ENCODE measurements at regions not wholly inside any gene's neighbourhood (a gene's known extent, or its start where the extent isn't known, plus 50 kb on each side); places are given as distances from the start of the nearest gene placed in this dataset.
A peak's percentile ranks its signal among the peaks of the same experiment; 100 is the strongest.

DNA sequence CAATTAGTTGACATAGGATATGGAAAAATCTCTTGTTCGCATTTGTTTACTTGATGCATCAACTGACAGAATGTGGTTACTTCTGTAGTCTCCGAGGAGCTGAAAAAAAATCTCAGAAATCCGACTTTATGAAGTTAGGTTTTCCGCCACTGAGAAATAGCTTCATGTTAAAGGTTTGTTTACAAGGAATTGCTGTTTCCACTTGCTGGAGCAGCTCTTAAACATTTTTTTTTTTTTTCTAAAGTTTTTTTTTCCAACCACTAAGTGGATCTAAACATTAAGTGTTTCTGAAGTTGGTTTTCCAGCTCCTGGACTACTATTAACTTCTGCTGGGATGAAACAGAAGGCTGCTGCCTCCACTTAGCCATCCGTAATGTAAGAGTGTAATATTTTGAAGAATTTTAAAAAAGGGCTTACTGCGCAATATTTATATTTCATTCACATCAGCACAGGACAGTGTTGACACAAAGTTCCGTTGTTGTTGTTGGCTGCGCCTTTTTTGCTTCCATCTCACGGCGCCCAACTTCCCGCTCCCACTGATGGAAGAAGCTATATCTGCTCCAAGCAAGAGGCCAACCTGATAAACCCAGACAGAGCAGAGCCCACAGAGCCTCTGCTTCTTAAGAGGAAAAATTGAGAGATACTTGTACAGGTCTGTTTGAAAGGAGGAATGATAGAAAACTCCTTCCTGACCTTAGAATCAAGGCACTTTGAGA is 167.7 kb upstream of the KCNJ16 start:
- no peak for DNase-seq

DNA sequence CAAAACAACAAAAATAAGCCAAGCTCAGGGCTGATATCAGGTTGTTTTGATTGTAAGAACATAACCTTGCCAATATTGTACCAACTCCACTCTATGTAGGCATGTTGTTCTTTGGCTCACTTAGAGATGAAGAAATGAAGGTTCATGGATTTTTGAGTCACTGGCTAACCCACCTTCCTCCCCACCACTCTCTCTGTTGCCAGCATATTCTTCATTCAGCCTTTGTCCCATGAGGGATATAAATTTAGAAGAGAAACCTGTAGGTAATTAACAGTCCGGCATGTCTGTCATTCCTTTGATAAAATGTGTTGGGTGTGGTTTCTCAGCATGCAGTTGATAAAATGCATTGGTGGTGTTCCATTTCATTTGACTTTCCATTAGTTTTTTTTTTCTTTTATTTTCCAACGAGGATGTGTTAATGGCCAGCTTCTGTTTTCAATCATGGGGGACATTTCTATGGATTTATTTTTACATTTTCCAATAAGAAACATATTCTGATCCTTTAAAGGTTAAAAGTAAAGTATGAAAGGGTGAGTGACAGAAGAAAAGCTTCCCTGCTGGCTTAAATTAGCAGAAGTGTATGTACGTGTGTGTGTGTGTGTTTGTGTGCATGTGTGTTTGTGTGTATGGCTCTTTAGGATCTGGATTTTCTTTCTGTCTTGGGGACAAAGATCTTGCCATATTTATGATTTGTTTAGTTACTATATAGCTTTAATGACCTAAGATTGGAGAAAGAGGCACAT is 166.2 kb upstream of the KCNJ16 start:
- DNase-seq = no peak

- no peak for DNase-seq
These were observed 165.6 kb upstream of the KCNJ16 start for GRCh38 chr17:69909389-69909788.

DNA sequence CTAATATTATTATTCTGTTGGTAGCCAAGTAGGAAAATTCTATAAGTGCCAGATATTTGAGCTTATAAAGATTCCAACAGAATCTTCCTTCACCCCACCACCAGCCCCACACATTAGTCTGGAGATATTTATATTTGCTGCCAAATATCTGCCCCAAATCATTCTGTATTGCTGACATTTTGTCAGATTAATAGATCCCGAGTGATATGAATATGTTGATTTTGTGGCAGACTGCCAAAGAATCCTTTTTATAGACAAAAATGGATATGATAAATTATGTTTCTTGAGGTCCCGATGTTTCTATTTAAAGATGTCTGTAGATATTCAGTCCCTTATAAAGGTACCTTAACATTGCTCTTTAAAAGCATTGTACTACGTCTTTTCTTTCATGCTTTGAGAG is 162.2 kb upstream of the KCNJ16 start:
- no peak for DNase-seq

GRCh38 chr17:69913216-69913615 is 161.8 kb upstream of the KCNJ16 start:
- DNase-seq = no peak

DNA sequence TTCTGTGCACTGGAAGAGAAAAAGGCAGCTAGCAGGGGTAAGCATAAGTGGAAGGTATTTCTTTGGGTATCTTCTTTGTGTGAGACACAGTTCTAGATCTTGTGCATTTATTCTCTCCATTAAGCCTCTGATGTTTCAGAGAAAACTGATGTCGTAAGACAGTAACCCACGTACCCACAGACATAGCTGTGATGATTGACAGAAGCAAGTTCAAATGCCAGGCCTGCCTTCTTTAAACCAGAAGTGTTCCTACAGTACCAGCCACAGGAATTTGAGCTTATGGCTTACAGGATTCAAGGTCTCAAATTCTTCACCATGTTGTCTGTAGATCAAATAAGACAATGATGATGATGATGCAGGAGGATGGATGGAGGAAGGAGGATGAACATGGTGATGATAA is 161.4 kb upstream of the KCNJ16 start:
- no peak for DNase-seq

DNA sequence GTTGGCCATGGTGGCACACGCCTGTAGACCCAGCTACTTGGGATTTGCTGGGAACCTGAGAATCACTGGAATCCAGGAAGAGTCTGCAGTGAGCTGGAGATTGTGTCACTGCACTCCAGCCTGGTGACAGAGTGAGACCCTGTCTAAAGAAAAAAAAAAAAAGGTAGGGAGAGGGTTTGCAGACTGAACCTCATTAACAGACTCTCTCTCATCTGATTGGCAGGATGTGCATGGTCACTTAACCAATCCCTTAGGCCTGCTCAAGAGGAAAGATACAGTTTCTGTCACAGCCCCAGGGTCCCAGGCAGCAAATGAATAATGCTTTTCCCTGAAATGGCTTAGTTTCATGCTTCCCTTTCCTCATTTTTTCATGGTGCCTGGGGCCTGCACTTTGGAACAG is 160.5 kb upstream of the KCNJ16 start:
- DNase-seq = no peak

GRCh38 chr17:69916761-69917160 is 158.3 kb upstream of the KCNJ16 start:
- no peak for DNase-seq

DNA sequence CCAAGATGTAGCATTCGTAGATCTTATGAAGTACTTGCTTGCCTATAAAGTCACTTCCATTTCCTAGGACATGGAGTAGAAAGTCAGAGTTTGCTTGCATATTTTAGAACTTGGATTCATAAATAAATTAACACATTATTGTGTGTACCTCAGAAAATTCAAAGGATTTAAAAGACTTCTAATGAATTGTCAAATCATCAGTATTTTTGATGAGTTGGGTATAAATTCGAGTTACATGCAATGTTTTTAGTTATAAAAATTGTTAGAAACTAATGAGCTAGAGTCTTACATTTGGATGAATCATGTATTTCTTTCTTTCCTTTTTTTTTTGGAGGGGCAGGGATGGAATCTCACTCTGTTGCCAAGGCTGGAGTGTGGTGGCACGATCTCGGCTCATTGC is 156.9 kb upstream of the KCNJ16 start:
- DNase-seq = no peak

DNA sequence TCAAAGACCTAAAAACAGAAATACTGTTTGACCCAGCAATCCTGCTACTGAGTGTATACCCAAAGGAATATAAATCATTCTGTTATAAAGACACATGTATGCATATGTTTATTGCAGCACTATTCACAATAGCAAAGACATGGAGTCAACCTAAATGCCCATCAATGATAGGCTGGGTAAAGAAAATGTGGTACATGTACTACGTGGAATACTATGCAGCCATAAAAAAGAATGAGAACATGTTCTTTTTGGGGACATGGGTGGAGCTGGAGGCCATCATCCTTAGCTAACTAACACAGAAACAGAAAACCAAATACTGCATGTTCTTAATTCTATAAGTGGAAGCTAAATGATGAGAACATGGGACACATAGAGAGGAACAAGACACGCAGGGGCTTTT is 155.2 kb upstream of the KCNJ16 start:
- no peak for DNase-seq

- no peak for DNase-seq
These were observed 154.0 kb upstream of the KCNJ16 start for GRCh38 chr17:69921046-69921445.

- no peak for DNase-seq
These were observed 146.4 kb upstream of the KCNJ16 start for GRCh38 chr17:69928611-69929010.

GRCh38 chr17:69936996-69937395 is 138.0 kb upstream of the KCNJ16 start:
- DNase-seq = no peak

GRCh38 chr17:69943058-69943457 is 132.0 kb upstream of the KCNJ16 start:
- no peak for DNase-seq

DNA sequence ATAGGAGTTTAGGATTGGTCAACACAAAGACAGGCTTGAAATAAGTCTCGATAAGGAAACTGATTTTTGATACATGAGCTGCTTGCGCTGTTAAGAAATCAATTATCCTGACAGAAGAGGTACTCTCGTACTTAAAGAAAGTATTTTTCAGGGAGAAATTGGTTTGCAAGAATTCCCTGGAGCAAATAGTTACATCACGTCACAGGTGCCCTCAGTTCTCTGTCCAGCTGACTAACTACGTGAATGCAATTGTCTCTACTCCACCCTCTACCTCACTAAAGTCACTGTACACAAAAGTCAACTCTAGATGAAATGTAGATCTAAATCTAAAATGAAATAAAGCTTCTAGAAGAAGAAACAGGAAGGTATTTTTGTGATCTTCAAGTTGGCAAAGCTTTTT is 130.6 kb upstream of the KCNJ16 start:
- no peak for DNase-seq

GRCh38 chr17:69945698-69946185 is 129.3 kb upstream of the KCNJ16 start:
- DNase-seq = peak; percentile 18

- DNase-seq = peak; percentile 10
These were observed 127.8 kb upstream of the KCNJ16 start for GRCh38 chr17:69947027-69947759.

GRCh38 chr17:69948406-69948805 is 126.6 kb upstream of the KCNJ16 start:
- DNase-seq = no peak

DNA sequence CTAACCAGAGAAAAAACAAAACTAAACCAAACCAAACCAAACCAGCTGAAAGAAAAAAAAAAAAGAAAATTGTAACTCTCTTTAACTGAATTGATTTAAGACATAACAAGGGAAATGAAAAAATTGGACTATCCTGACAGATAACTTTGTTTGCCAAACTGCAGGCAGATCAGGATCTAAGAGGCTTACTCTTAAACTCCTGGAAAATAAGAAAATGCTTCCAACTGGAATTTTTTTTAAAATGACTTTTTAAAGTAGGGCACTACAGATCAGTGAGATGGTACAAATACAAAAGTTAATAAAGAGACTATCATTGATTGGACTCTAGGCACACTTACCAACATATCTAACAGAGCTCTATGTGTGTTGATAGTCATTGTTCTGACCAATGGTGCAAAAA is 125.5 kb upstream of the KCNJ16 start:
- no peak for DNase-seq

GRCh38 chr17:69949973-69950695 is 124.9 kb upstream of the KCNJ16 start:
- no peak for DNase-seq

DNA sequence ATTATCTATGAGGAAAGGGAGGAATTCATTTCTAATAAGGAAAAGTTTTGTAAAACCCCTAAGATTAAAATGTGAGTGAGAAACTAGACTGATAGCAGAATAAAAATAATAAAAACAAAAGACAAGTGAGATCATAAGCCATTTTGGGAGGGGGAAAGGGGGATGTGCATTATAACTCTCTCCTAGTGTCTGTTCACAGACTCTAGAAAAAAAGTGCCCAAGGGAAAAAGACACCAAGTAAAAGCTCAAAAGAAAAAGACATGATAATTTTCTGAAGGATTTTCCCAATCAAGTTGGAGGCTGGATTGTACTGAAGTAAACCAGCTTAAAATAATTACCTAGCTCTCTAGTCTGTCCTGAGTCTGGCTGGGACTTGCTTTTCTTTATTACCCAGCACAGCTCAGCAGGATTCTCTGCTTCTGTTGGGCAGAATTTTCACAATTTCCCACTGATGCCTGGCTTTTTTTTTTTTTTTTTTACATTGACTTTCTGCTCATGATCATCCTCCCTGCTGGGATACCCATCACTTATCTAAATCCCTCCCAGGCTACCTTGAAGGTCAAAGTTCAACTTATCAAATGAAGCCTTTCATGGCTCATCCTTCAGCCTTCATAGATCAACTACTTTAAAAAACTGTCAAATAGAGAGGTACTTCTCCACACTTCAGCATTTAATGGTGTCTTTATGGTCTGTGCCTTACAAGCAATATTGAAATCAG is 124.2 kb upstream of the KCNJ16 start:
- no peak for DNase-seq

DNA sequence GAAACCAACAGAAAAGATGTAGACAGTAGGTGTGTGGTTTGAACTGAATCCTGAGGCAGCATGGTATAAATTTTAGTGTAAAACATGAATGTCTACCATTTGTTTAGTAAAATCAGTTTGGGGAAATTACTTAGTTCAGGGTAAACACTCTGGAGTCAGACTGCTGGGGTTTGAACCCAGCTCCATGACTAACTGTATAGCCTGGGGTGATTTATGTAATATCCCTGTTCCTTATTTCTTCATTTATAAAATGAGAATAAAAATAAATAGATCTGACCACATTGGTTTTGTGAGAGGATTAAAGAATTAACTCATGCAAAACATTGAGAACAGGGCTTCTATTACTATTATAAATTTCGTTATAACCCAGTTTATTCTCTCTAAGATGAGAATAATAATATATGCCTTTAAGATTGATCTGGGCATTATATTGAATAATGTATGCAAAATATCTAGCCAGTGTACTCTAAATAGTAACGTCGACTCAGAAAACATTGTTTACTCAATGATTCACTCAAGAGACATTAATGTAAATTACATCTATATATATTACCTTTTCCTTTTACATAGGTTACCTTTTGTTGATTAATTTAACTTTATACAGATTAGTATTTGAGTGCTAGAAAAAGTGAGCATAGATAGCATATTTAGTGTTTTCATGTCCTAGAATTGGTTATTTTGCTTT is 120.6 kb upstream of the KCNJ16 start:
- peak; percentile 22 for DNase-seq

All from EL (cell line).